DND-41 (cell line): ENCODE measurements at regions not wholly inside any gene's neighbourhood (a gene's known extent, or its start where the extent isn't known, plus 50 kb on each side); places are given as distances from the start of the nearest gene placed in this dataset.

ENCODE experiments used
- ATAC-seq: fragments of 200-7000 bp; cut with Tn5 transposase; 3 replicates; pipeline ENCODE4 v1.9.1; 2021; ENCODE audit warnings: low read depth; ENCODE audit not compliant: insufficient read depth
- DNase-seq: peaks from one replicate; pipeline ENCODE4 v3.0.0-alpha.2; 2020
- H2AFZ ChIP-seq: 2 replicates; pipeline ENCODE4 v1.6.0; 2012; ENCODE audit warnings: low read depth, low read length
- H3K27ac ChIP-seq: 2 replicates; pipeline ENCODE4 v1.5.1; 2012; ENCODE audit warnings: low read length, inconsistent platforms
- H3K27me3 ChIP-seq: fragments of 200-600 bp; sonication (generic); 2 replicates; pipeline ENCODE4 v1.6.0; 2012; ENCODE audit warnings: low read length, mild to moderate bottlenecking, inconsistent platforms; ENCODE audit not compliant: insufficient read depth, poor library complexity
- H3K36me3 ChIP-seq: 2 replicates; pipeline ENCODE4 v1.5.1; 2012; ENCODE audit warnings: low read length, inconsistent platforms; ENCODE audit not compliant: insufficient read depth
- H3K4me1 ChIP-seq: 2 replicates; pipeline ENCODE4 v1.5.1; 2012; ENCODE audit warnings: mild to moderate bottlenecking, low read length; ENCODE audit not compliant: insufficient read depth
- H3K4me2 ChIP-seq: 2 replicates; pipeline ENCODE4 v1.6.0; 2012; ENCODE audit warnings: mild to moderate bottlenecking, moderate library complexity, low read length, inconsistent platforms; ENCODE audit not compliant: insufficient read depth
- H3K4me3 ChIP-seq, 2 experiments: fragments of 200-600 bp in 1 of 2; shearing (Covaris generic) in 1 of 2; 2 replicates each; pipeline ENCODE4 v1.5.1; 2012 to 2016; ENCODE audit warnings: inconsistent platforms in 2 of 2, low read length in 2 of 2, mild to moderate bottlenecking in 2 of 2, low read depth in 1 of 2, moderate library complexity in 1 of 2
- H3K79me2 ChIP-seq: 2 replicates; pipeline ENCODE4 v1.6.0; 2012; ENCODE audit warnings: low read length, inconsistent platforms; ENCODE audit not compliant: insufficient read depth
- H3K9ac ChIP-seq: 2 replicates; pipeline ENCODE4 v1.6.0; 2012; ENCODE audit warnings: low read depth, mild to moderate bottlenecking, inconsistent platforms, low read length, moderate library complexity
- H3K9me3 ChIP-seq: 2 replicates; pipeline ENCODE4 v1.5.1; 2012; ENCODE audit warnings: low read length, moderate library complexity, mild to moderate bottlenecking, inconsistent platforms; ENCODE audit not compliant: insufficient read depth, severe bottlenecking
- H4K20me1 ChIP-seq: 2 replicates; pipeline ENCODE4 v1.6.0; 2012; ENCODE audit warnings: low read length; ENCODE audit not compliant: insufficient read depth
- CTCF ChIP-seq: IDR thresholded peaks from 2 replicates; pipeline ENCODE4 v1.5.1; 2012; ENCODE audit warnings: borderline replicate concordance, low read length, moderate library complexity, mild to moderate bottlenecking; ENCODE audit not compliant: poor library complexity, severe bottlenecking; ENCODE audit errors: extremely low read depth
- EZH2 ChIP-seq: IDR thresholded peaks from 3 replicates; pipeline ENCODE4 v1.6.1; 2012; ENCODE audit warnings: borderline replicate concordance, low read depth, mild to moderate bottlenecking, moderate library complexity, low read length, inconsistent platforms; ENCODE audit not compliant: severe bottlenecking

DNA sequence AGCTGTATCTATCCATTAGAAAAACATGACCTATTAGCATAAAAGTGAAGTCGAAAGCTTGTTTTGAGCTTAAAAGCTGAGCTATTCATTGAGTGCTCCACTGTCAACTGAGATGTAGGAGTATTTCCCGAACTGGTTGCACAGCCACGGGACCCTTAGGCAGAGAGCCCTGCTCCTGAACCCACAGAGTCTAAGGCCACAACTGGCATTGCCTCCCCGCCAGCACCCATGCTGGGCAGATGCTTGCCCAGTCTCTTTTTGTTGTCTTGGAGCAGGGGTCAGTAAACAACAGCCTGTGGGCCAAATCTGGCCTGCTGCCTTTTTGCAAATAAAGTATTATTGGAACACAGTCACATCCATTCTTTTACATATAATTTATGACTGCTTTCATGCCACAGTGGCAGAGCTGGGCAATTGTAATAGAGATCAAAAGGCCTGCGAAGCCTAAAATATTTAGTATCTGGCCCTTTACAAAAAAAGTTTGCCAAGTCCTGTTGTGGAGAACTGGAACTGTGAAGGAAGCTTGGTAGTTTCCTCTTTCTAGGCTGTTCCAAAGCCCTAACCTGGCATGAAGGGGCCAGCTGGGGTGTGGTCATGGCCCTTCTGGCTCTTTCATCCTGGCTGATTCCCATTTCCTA lies 58.4 kb upstream of the WAPL start:
- no peak overlapping the region for H3K9ac ChIP-seq
- H3K9me3 ChIP-seq: no peaks in the 10 kb centered on the region
- no peak overlapping the region for H3K4me2 ChIP-seq
- H3K36me3 ChIP-seq: no peaks in the 10 kb centered on the region
- TF ChIP-seq EZH2: no peak
- no peak for TF ChIP-seq CTCF
- no peak for ATAC-seq
- no peak for DNase-seq
- no peak overlapping the region for H2AFZ ChIP-seq
- H3K4me1 ChIP-seq: peaks cover under 1% of the 10 kb centered on the region; the same call in 1 of the 2 replicates
- no peak overlapping the region for H3K4me3 ChIP-seq
- H3K27me3 ChIP-seq: no peaks in the 10 kb centered on the region
- H3K27ac ChIP-seq: no peak overlapping the region
- H3K79me2 ChIP-seq: no peaks in the 10 kb centered on the region
- H4K20me1 ChIP-seq: no peaks in the 10 kb centered on the region

- no peak overlapping the region for H2AFZ ChIP-seq
- H3K9me3 ChIP-seq: no peaks in the 10 kb centered on the region
- H3K27ac ChIP-seq: no peak overlapping the region
- H3K4me1 ChIP-seq: peaks cover 6% of the 10 kb centered on the region
- no peaks in the 10 kb centered on the region for H3K36me3 ChIP-seq
- DNase-seq: no peak
- H3K79me2 ChIP-seq: no peaks in the 10 kb centered on the region
- no peak for ATAC-seq
- H3K27me3 ChIP-seq: no peaks in the 10 kb centered on the region
- no peak overlapping the region for H3K4me3 ChIP-seq
- H4K20me1 ChIP-seq: no peaks in the 10 kb centered on the region
- no peak overlapping the region for H3K9ac ChIP-seq
- TF ChIP-seq CTCF: no peak
- no peak for TF ChIP-seq EZH2
- H3K4me2 ChIP-seq: no peak overlapping the region
Observed at GRCh38 chr10:86580521-86580891, 58.9 kb upstream of the WAPL start.

DNA sequence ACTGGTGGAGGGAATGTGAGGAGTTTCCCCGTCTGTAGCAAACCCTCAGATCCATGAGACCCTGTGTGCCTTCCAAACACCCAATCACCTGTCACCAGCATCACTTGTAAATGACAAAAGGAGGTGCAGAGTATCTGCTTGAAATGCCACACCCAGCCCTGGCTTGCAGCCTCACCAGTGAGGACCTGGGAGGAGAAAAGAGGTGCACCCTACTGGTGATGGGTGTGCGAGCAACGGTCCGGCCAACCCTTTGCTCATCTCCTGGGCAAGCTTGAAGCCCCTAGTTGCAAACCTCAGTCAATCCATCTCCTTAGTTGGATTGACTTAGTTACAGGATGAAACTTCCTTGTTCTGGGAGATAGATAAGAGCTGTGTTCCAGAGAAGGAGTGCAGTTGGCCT lies 62.4 kb upstream of the WAPL start:
- no peak overlapping the region for H3K27ac ChIP-seq
- TF ChIP-seq EZH2: no peak
- TF ChIP-seq CTCF: peak; percentile 16

More for the DNA sequence above, 62.4 kb upstream of the WAPL start:
- H2AFZ ChIP-seq: no peak overlapping the region; the same call in 1 of the 2 replicates
- no peak for ATAC-seq
- DNase-seq: no peak
- no peaks in the 10 kb centered on the region for H3K9me3 ChIP-seq
- H3K27me3 ChIP-seq: no peaks in the 10 kb centered on the region
- H4K20me1 ChIP-seq: no peaks in the 10 kb centered on the region
- no peaks in the 10 kb centered on the region for H3K36me3 ChIP-seq
- H3K4me2 ChIP-seq: no peak overlapping the region
- no peak overlapping the region for H3K9ac ChIP-seq
- no peaks in the 10 kb centered on the region for H3K79me2 ChIP-seq
- peaks cover 7% of the 10 kb centered on the region for H3K4me1 ChIP-seq
- H3K4me3 ChIP-seq: no peak overlapping the region
